Activated B cell treated with CpG ODN at 0.5 μM for 24 hours (primary cell): ENCODE measurements at regions not wholly inside any gene's neighbourhood (a gene's known extent, or its start where the extent isn't known, plus 50 kb on each side); places are given as distances from the start of the nearest gene placed in this dataset.

Experiments used
- ATAC-seq: fragments of 200-7000 bp; cut with Tn5 transposase; one replicate; pipeline ENCODE4 v1.10.0; 2021; ENCODE audit warnings: low read depth, mild to moderate bottlenecking, moderate library complexity
- CTCF ChIA-PET: fragments of 350-600 bp; sonication (Branson Sonifier 250); formaldehyde crosslinking; loops from one replicate; lab custom pipeline; 2021; ENCODE audit warnings: antibody characterized with exemption; lab: Charles Lee
- POLR2A ChIA-PET: fragments of 350-600 bp; sonication (Branson Sonifier 250); formaldehyde crosslinking; loops from one replicate; lab custom pipeline; 2021; ENCODE audit warnings: antibody characterized with exemption; lab: Charles Lee
- DNase-seq: peaks from one replicate; pipeline ENCODE4 v3.0.0; 2022
- H3K27ac Mint-ChIP-seq: one replicate; pipeline ENCODE4 v1.8.0; 2020; ENCODE audit warnings: mixed read lengths
- H3K27me3 Mint-ChIP-seq: one replicate; pipeline ENCODE4 v1.8.0; 2021; ENCODE audit warnings: mixed read lengths
- H3K36me3 Mint-ChIP-seq: one replicate; pipeline ENCODE4 v1.8.0; 2021; ENCODE audit warnings: low read depth, mixed read lengths
- H3K4me1 Mint-ChIP-seq: one replicate; pipeline ENCODE4 v1.8.0; 2021; ENCODE audit warnings: mixed read lengths
- H3K4me3 Mint-ChIP-seq: one replicate; pipeline ENCODE4 v1.8.0; 2020; ENCODE audit warnings: mild to moderate bottlenecking, mixed read lengths
- H3K9me3 Mint-ChIP-seq: one replicate; pipeline ENCODE4 v1.8.0; 2020; ENCODE audit warnings: mixed read lengths
- CTCF ChIP-seq: fragments of 200-600 bp; IDR thresholded peaks from one replicate; pipeline ENCODE4 v1.8.0; 2022; ENCODE audit warnings: antibody characterized with exemption, mild to moderate bottlenecking
- intact Hi-C: fragments of 100-400 bp; cut with micrococcal nuclease; formaldehyde crosslinking; loops from one replicate; pipeline ENCODE4 v1.15.1; 2024

- TF ChIP-seq CTCF = no peak
- DNase-seq (no peak), ATAC-seq (no peak)
- Mint-ChIP-seq H3K27me3 (no peaks in the 10 kb centered on the region), H3K9me3 (no peaks in the 10 kb centered on the region), H3K4me3 (no peak overlapping the region), H3K36me3 (no peaks in the 10 kb centered on the region), H3K27ac (no peak overlapping the region), H3K4me1 (no peaks in the 10 kb centered on the region)
- intact Hi-C loops = no loop called here
- POLR2A ChIA-PET = no interaction called here
- CTCF ChIA-PET = no interaction called here
Observed at GRCh38 chr2:51413726-51414125, 381.8 kb upstream of the NRXN1 start.

GRCh38 chr2:51410331-51410730 is 378.4 kb upstream of the NRXN1 start:
- DNase-seq (no peak), ATAC-seq (no peak)
- intact Hi-C loops = no loop called here
- CTCF ChIA-PET = no interaction called here
- no peak for TF ChIP-seq CTCF
- Mint-ChIP-seq H3K27ac (no peak overlapping the region), H3K4me1 (no peaks in the 10 kb centered on the region), H3K9me3 (no peaks in the 10 kb centered on the region), H3K27me3 (no peaks in the 10 kb centered on the region), H3K4me3 (no peak overlapping the region), H3K36me3 (no peaks in the 10 kb centered on the region)
- POLR2A ChIA-PET = no interaction called here

GRCh38 chr2:51409920-51410319 is 378.0 kb upstream of the NRXN1 start:
- H3K36me3 Mint-ChIP-seq = no peaks in the 10 kb centered on the region
- CTCF ChIA-PET = no interaction called here
- intact Hi-C loops = no loop called here
- H3K27ac Mint-ChIP-seq = no peak overlapping the region
- no peaks in the 10 kb centered on the region for H3K27me3 Mint-ChIP-seq
- H3K4me1 Mint-ChIP-seq = no peaks in the 10 kb centered on the region
- POLR2A ChIA-PET = no interaction called here
- H3K9me3 Mint-ChIP-seq = peaks cover 2% of the 10 kb centered on the region
- TF ChIP-seq CTCF = no peak
- no peak for ATAC-seq
- H3K4me3 Mint-ChIP-seq = no peak overlapping the region
- no peak for DNase-seq

- no peak overlapping the region for H3K27ac Mint-ChIP-seq
- no peak for ATAC-seq
- peaks cover 5% of the 10 kb centered on the region for H3K9me3 Mint-ChIP-seq
- no peak for DNase-seq
- ChIA-PET CTCF (no interaction called here), POLR2A (no interaction called here)
- H3K4me3 Mint-ChIP-seq = no peak overlapping the region
- H3K27me3 Mint-ChIP-seq = no peaks in the 10 kb centered on the region
- no peaks in the 10 kb centered on the region for H3K36me3 Mint-ChIP-seq
- no peak for TF ChIP-seq CTCF
- H3K4me1 Mint-ChIP-seq = no peaks in the 10 kb centered on the region
- intact Hi-C loops = no loop called here
Observed at GRCh38 chr2:51404226-51404625, 372.3 kb upstream of the NRXN1 start.

- no peak for TF ChIP-seq CTCF
- no peak for DNase-seq
- intact Hi-C loops = no loop called here
- Mint-ChIP-seq H3K9me3 (peaks cover 11% of the 10 kb centered on the region), H3K27me3 (no peaks in the 10 kb centered on the region), H3K4me3 (no peak overlapping the region), H3K4me1 (no peaks in the 10 kb centered on the region), H3K27ac (no peak overlapping the region), H3K36me3 (no peaks in the 10 kb centered on the region)
- POLR2A ChIA-PET = no interaction called here
- CTCF ChIA-PET = no interaction called here
- ATAC-seq = no peak
Observed at GRCh38 chr2:51401546-51401945, 369.6 kb upstream of the NRXN1 start.
